Uterus (tissue), 2 donors: ENCODE measurements at regions not wholly inside any gene's neighbourhood (a gene's known extent, or its start where the extent isn't known, plus 50 kb on each side); places are given as distances from the start of the nearest gene placed in this dataset.

Experiments
- CTCF ChIP-seq, 4 experiments: fragments of 200-600 bp in 2 of 4; fragments of 450-650 bp in 2 of 4; sonication (generic) in 2 of 4; IDR thresholded peaks; one replicate each; pipeline ENCODE4 v1.5.1; 2016 to 2019; ENCODE audit warnings: antibody characterized with exemption in 4 of 4, mild to moderate bottlenecking in 2 of 4, moderate library complexity in 1 of 4
- POLR2A ChIP-seq, 2 donors: fragments of 450-650 bp; IDR thresholded peaks; one replicate each; pipeline ENCODE4 v1.6.1; 2016; ENCODE audit warnings: antibody characterized with exemption in 2 of 2, mild to moderate bottlenecking in 1 of 2, moderate library complexity in 1 of 2

DNA sequence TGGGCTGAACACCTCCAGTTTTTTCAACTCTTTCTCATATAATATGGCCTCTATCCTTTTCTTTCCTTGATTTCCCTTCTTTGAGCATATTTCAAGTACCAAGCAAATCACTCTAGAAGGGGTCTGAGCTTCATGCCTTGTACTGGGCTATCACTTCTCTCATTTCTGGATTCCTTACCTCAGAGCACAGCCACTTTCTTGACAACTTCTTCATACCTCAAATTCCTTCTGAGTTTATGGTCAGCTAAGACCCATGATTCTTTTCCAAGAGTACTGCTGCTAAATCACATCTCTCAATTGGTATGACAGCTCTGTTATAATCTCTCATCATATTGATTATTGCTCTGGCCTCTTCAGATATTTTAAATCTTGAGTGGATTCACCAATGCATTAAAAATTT lies 224.8 kb upstream of the ZBED5 start:
- no peak for TF ChIP-seq CTCF (IDR thresholded peaks at IDR 0.05)
- TF ChIP-seq POLR2A (IDR thresholded peaks at IDR 0.05), result no peak
